GM12878 (cell line): ENCODE measurements at regions not wholly inside any gene's neighbourhood (a gene's known extent, or its start where the extent isn't known, plus 50 kb on each side); places are given as distances from the start of the nearest gene placed in this dataset.

Experiments
- ATAC-seq: fragments of 200-7000 bp; cut with Tn5 transposase; 3 replicates; pipeline ENCODE4 v1.9.1; 2020; ENCODE audit warnings: mild to moderate bottlenecking, moderate library complexity
- BruUV-seq: library from RNA; stranded (reverse); fragments of 400-500 nt; replicated peaks from 2 replicates; lab custom pipeline; 2021; lab: Mats Ljungman, UMichigan
- CTCF ChIA-PET: fragments of 300-600 bp; sonication (Branson Sonifier 250); formaldehyde crosslinking; extraction: SDS; loops from one replicate; lab custom pipeline; 2021; ENCODE audit warnings: inconsistent platforms; lab: Yijun Ruan, JAX
- POLR2A ChIA-PET: fragments of 350-600 bp; formaldehyde crosslinking; extraction: SDS; loops from one replicate; lab custom pipeline; 2021; ENCODE audit warnings: inconsistent platforms; lab: Charles Lee
- RAD21 ChIA-PET: fragments of 300-600 bp; sonication (Branson Sonifier 250); formaldehyde crosslinking; loops from one replicate; lab custom pipeline; 2023; ENCODE audit warnings: antibody characterized with exemption; ENCODE audit not compliant: unreplicated experiment; lab: Charles Lee
- SMC1A ChIA-PET: fragments of 300-600 bp; sonication (Branson Sonifier 250); formaldehyde crosslinking; loops from one replicate; lab custom pipeline; 2023; ENCODE audit not compliant: unreplicated experiment, uncharacterized antibody; lab: Charles Lee
- DNase-seq: peaks from one replicate; pipeline ENCODE4 v3.0.0-alpha.2; 2011; ENCODE audit warnings: low read depth, low spot score
- FAIRE-seq: peaks from 3 replicates; lab custom pipeline; 2011; peaks lifted over from hg19 to GRCh38; lab: Jason Lieb, UNC
- H2AFZ ChIP-seq: 2 replicates; pipeline ENCODE4 v1.6.0; 2011; ENCODE audit warnings: low read depth, low read length, control low read depth; ENCODE audit not compliant: control insufficient read depth
- H3K27ac ChIP-seq: 2 replicates; pipeline ENCODE4 v1.5.1; 2011; ENCODE audit warnings: control low read depth; ENCODE audit not compliant: control insufficient read depth, insufficient read depth
- H3K27me3 ChIP-seq, 2 experiments: replicated peaks in 1 of 2; 2 replicates each; pipeline versions ENCODE4 v1.6.0 to v1.6.1; 2011; ENCODE audit warnings: low read length in 1 of 2; ENCODE audit not compliant: control insufficient read depth in 2 of 2, insufficient read depth in 2 of 2
- H3K36me3 ChIP-seq, 2 experiments: 2 replicates each; pipeline ENCODE4 v1.5.1; 2011; ENCODE audit warnings: low read length in 1 of 2; ENCODE audit not compliant: control insufficient read depth in 2 of 2, insufficient read depth in 2 of 2
- H3K4me1 ChIP-seq: 2 replicates; pipeline ENCODE4 v1.6.1; 2011; ENCODE audit warnings: mild to moderate bottlenecking, low read length, moderate library complexity, mixed read lengths; ENCODE audit not compliant: control insufficient read depth, insufficient read depth
- H3K4me2 ChIP-seq: 2 replicates; pipeline ENCODE4 v1.6.0; 2011; ENCODE audit warnings: control low read depth; ENCODE audit not compliant: control insufficient read depth, insufficient read depth
- H3K4me3 ChIP-seq: fragments of 200-600 bp; sonication (generic); 2 replicates; pipeline ENCODE4 v1.5.1; 2016
- H3K79me2 ChIP-seq: 2 replicates; pipeline ENCODE4 v1.6.0; 2011; ENCODE audit warnings: low read length; ENCODE audit not compliant: control insufficient read depth, insufficient read depth
- H3K9ac ChIP-seq: 2 replicates; pipeline ENCODE4 v1.8.0; 2011; ENCODE audit warnings: low read length, control low read depth, mixed read lengths; ENCODE audit not compliant: control insufficient read depth, insufficient read depth
- H3K9me3 ChIP-seq: replicated peaks from 3 replicates; pipeline ENCODE4 v1.5.1; 2011; ENCODE audit warnings: mild to moderate bottlenecking, low read length; ENCODE audit not compliant: control insufficient read depth, insufficient read depth
- H4K20me1 ChIP-seq: 2 replicates; pipeline ENCODE4 v1.6.0; 2011; ENCODE audit not compliant: control insufficient read depth, insufficient read depth
- ETV6 ChIP-seq, 2 experiments: fragments of 450-650 bp in 1 of 2; IDR thresholded peaks in 1 of 2; conservative IDR thresholded peaks in 1 of 2; 2 replicates each; pipeline ENCODE4 v1.6.1; 2014; ENCODE audit warnings: antibody characterized with exemption in 1 of 2, borderline replicate concordance in 1 of 2, low read depth in 1 of 2, mild to moderate bottlenecking in 1 of 2, moderate library complexity in 1 of 2
- NFXL1 ChIP-seq: fragments of 450-650 bp; IDR thresholded peaks from 2 replicates; pipeline ENCODE4 v1.6.1; 2017; ENCODE audit warnings: antibody characterized with exemption, mild to moderate bottlenecking, borderline replicate concordance
- NR2C1 ChIP-seq: fragments of 450-650 bp; IDR thresholded peaks from 2 replicates; pipeline ENCODE4 v1.6.1; 2017; ENCODE audit warnings: antibody characterized with exemption, mild to moderate bottlenecking, moderate library complexity
- USF2 ChIP-seq: IDR thresholded peaks from 2 replicates; pipeline ENCODE4 v1.6.1; 2011; ENCODE audit warnings: low read depth, low read length, improper control_type of control experiment, borderline replicate concordance
- ZNF207 ChIP-seq: fragments of 450-650 bp; IDR thresholded peaks from 2 replicates; pipeline ENCODE4 v1.6.1; 2014; ENCODE audit warnings: antibody characterized with exemption, mild to moderate bottlenecking, borderline replicate concordance
- ZNF274 ChIP-seq: IDR thresholded peaks from one replicate; pipeline ENCODE4 v1.8.0; 2011; ENCODE audit not compliant: insufficient read length, insufficient read depth
- WGBS: methylation state at CpG from one replicate; pipeline ENCODE4 v1.1.6; 2016; ENCODE audit warnings: low lambda C conversion rate; ENCODE audit not compliant: insufficient replicate concordance, insufficient coverage; ENCODE audit errors: missing lambda C conversion rate; 5-methylcytosine and 5-hydroxymethylcytosine counted together
- in situ Hi-C: fragments of 300-500 bp; cut with MboI; formaldehyde crosslinking; loops from 9 replicates; pipeline ENCODE4 v1.14.3; 2018; ENCODE audit warnings: mixed read lengths
- intact Hi-C: fragments of 100-400 bp; cut with micrococcal nuclease; formaldehyde crosslinking; loops from one replicate; pipeline ENCODE4 v1.14.2; 2022; ENCODE audit not compliant: unreplicated experiment

- RAD21 ChIA-PET: interaction anchor here (1.2 kb wide), 1 partner anchor 14 kb away, joined by 3 read pairs; no protein-coding TSS in a partner anchor
- Histone ChIP-seq H3K79me2 (no peaks in the 10 kb centered on the region), H3K4me3 (no peak overlapping the region), H2AFZ (no peak overlapping the region), H3K9me3 (no peaks in the 10 kb centered on the region), H3K27ac (no peak overlapping the region), H3K4me2 (no peak overlapping the region), H3K9ac (no peak overlapping the region), H3K4me1 (no peaks in the 10 kb centered on the region), H4K20me1 (no peaks in the 10 kb centered on the region), H3K27me3 (no peaks in the 10 kb centered on the region), H3K36me3 (no peaks in the 10 kb centered on the region)
- intact Hi-C loops: no loop called here
- CTCF ChIA-PET: interaction anchor here (0.7 to 1.2 kb wide), 2 partner anchors 8 to 19 kb away, joined by 3 to 5 read pairs; no protein-coding TSS in a partner anchor
- SMC1A ChIA-PET: interaction anchor here (1.1 to 2.5 kb wide), 3 partner anchors 9 to 21 kb away, joined by 3 to 6 read pairs (median 4); no protein-coding TSS in a partner anchor
- no peak for ATAC-seq
- WGBS: 57% methylated on average over 9 of the region's 9 CpGs
- no peak for DNase-seq
- FAIRE-seq: no peak
- peak; percentile 4; the same call in 1 of the 2 replicates for TF ChIP-seq NFXL1
- no peak for TF ChIP-seq ZNF207
- in situ Hi-C loops: no loop called here
- BruUV-seq: no TSS peak
- POLR2A ChIA-PET: interaction anchor here (0.6 kb wide), 1 partner anchor 1615 kb away, joined by 6 read pairs; no protein-coding TSS in a partner anchor
Observed at GRCh38 chr20:53794529-53795115, 201.0 kb upstream of the ZNF217 start.

- FAIRE-seq (no peak), ATAC-seq (no peak), DNase-seq (no peak)
- Histone ChIP-seq H3K4me2 (no peak overlapping the region), H4K20me1 (no peaks in the 10 kb centered on the region), H3K36me3 (no peaks in the 10 kb centered on the region), H3K79me2 (no peaks in the 10 kb centered on the region), H3K4me3 (no peak overlapping the region), H2AFZ (no peak overlapping the region), H3K27me3 (no peaks in the 10 kb centered on the region), H3K9me3 (no peaks in the 10 kb centered on the region), H3K27ac (no peak overlapping the region), H3K9ac (no peak overlapping the region), H3K4me1 (no peaks in the 10 kb centered on the region)
- ChIA-PET RAD21 (interaction anchor here (1.2 kb wide), 1 partner anchor 15 kb away, joined by 3 read pairs; no protein-coding TSS in a partner anchor), POLR2A (interaction anchor here (0.6 kb wide), 1 partner anchor 1614 kb away, joined by 6 read pairs; no protein-coding TSS in a partner anchor), SMC1A (interaction anchor here (1.1 to 2.5 kb wide), 4 partner anchors 8 to 21 kb away, joined by 3 to 7 read pairs (median 5); no protein-coding TSS in a partner anchor), CTCF (interaction anchor here (0.7 to 1.2 kb wide), 2 partner anchors 9 to 20 kb away, joined by 3 to 5 read pairs; no protein-coding TSS in a partner anchor)
- in situ Hi-C loops (no loop called here), intact Hi-C loops (no loop called here)
- BruUV-seq: no TSS peak
- 89% methylated on average over 7 of the region's 7 CpGs for WGBS
- no peak for TF ChIP-seq NR2C1
- peak in 1 of 2 experiments; percentile 93; a peak in 2 of 4 replicates for TF ChIP-seq ETV6 (conservative IDR thresholded peaks at IDR 0.05 in 1 of 2, IDR thresholded peaks at IDR 0.05 in 1 of 2; ENCODE audit: borderline replicate concordance in 1 of 2, low read depth in 1 of 2)
- TF ChIP-seq USF2: no peak
- TF ChIP-seq NFXL1: peak; percentile 93
- TF ChIP-seq ZNF274: no peak
Observed at GRCh38 chr20:53793783-53794383, 200.2 kb upstream of the ZNF217 start.
